Bronchial epithelial cell (primary cell): ENCODE measurements at regions not wholly inside any gene's neighbourhood (a gene's known extent, or its start where the extent isn't known, plus 50 kb on each side); places are given as distances from the start of the nearest gene placed in this dataset.

ENCODE experiments used
- DNase-seq: peaks from one replicate; pipeline ENCODE4 v3.0.0-alpha.2; 2010; ENCODE audit warnings: low read depth
- FAIRE-seq: peaks from 2 replicates; lab custom pipeline; 2011; peaks lifted over from hg19 to GRCh38; lab: Jason Lieb, UNC
- H3K27me3 ChIP-seq: 2 replicates; pipeline ENCODE4 v1.5.1; 2011; ENCODE audit warnings: low read length; ENCODE audit not compliant: control insufficient read depth, insufficient read depth
- H3K36me3 ChIP-seq: 2 replicates; pipeline ENCODE4 v1.5.1; 2011; ENCODE audit warnings: low read length; ENCODE audit not compliant: control insufficient read depth, insufficient read depth
- H3K4me3 ChIP-seq: 2 replicates; pipeline ENCODE4 v1.5.1; 2011; ENCODE audit warnings: mild to moderate bottlenecking, low read depth, low read length, control low read depth
- TF ChIP-seq, protein P1 (sequence below): IDR thresholded peaks from 2 replicates; pipeline ENCODE4 v1.5.1; 2011; ENCODE audit warnings: mild to moderate bottlenecking, moderate library complexity, low read length, control low read depth, inconsistent platforms; ENCODE audit not compliant: insufficient read depth, severe bottlenecking

DNA sequence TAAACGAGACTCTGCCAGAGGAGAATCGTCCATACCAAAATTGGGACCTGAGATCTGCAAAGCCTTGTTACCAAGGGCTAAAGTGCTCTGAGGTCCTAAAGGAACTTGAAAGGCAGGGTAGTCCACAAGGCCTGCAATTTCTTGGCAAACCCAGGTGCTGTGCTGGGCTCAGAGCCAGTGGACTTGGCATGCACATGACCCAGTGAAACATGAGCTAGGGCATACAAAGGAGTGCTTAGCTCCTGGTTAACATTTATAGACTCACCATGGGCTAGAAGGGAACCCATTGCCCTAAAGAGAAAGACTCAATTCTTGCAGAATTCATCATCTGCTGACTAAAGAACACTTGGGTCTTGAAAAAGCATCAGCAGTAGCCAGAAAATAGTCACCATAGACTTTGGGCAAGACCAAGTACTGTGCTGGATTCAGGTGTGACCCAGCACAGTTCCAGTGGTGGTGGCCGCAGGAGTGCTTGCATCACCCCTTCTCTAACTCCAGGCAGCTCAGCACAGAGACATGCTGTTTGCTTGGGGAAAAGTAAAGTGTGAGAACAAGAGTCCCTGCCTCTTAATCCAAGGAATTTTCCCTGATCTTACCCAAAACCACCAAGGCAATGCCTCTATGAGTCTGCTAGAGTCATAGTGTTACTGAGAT lies 1069.4 kb upstream of the ADGRL2 start:
- DNase-seq (peak; percentile 29), FAIRE-seq (no peak)
- TF ChIP-seq, protein P1, sequence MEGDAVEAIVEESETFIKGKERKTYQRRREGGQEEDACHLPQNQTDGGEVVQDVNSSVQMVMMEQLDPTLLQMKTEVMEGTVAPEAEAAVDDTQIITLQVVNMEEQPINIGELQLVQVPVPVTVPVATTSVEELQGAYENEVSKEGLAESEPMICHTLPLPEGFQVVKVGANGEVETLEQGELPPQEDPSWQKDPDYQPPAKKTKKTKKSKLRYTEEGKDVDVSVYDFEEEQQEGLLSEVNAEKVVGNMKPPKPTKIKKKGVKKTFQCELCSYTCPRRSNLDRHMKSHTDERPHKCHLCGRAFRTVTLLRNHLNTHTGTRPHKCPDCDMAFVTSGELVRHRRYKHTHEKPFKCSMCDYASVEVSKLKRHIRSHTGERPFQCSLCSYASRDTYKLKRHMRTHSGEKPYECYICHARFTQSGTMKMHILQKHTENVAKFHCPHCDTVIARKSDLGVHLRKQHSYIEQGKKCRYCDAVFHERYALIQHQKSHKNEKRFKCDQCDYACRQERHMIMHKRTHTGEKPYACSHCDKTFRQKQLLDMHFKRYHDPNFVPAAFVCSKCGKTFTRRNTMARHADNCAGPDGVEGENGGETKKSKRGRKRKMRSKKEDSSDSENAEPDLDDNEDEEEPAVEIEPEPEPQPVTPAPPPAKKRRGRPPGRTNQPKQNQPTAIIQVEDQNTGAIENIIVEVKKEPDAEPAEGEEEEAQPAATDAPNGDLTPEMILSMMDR = no peak

DNA sequence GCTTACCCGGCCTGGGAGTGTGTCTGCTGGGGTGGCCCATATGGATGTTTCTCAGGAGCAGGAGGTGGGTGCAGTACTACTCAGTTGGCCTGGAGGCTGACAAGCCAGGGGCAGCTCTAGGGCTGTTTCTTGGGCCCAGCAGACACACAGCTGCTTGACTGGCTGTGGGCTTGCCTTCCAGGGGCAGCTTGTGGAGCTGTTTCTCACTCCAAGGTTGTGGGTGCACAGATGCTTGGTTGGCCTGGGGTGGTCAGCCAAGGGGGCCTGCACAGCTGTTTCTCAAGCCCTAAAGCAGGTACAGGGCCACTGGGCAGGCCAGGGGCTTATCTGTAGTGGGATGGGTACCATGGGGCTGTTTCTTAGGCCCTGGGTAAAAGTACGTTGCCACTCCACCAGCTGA lies 1078.1 kb upstream of the ADGRL2 start:
- no peak for DNase-seq
- Histone ChIP-seq H3K36me3 (no peaks in the 10 kb centered on the region), H3K4me3 (no peak overlapping the region), H3K27me3 (no peaks in the 10 kb centered on the region)
- TF ChIP-seq, protein P1 = no peak
- no peak for FAIRE-seq

More for the DNA sequence above, 1069.4 kb upstream of the ADGRL2 start:
- H3K27me3 ChIP-seq = no peaks in the 10 kb centered on the region
- H3K4me3 ChIP-seq = no peak overlapping the region
- no peaks in the 10 kb centered on the region for H3K36me3 ChIP-seq

DNA sequence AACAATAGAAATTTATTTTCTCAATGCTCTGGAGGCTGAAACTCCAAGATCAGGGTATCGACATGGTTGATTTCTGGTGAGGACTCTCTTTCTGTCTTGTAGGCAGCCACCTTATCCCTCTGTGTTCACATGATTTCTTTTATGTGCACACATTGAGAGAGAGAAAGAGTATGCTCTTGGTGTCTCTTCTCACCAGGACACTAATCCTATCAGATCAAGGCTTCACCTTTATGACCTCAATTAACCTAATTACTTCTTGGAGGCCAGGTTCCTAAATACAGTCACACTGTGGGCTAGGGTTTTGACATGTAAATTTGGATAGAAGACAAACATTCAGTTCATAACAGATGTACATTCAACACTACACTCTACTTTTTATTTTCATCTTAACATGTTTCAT lies 1094.2 kb upstream of the ADGRL2 start:
- DNase-seq (no peak), FAIRE-seq (no peak)
- Histone ChIP-seq H3K4me3 (no peak overlapping the region), H3K27me3 (no peaks in the 10 kb centered on the region), H3K36me3 (no peaks in the 10 kb centered on the region)
- TF ChIP-seq, protein P1 = no peak

DNA sequence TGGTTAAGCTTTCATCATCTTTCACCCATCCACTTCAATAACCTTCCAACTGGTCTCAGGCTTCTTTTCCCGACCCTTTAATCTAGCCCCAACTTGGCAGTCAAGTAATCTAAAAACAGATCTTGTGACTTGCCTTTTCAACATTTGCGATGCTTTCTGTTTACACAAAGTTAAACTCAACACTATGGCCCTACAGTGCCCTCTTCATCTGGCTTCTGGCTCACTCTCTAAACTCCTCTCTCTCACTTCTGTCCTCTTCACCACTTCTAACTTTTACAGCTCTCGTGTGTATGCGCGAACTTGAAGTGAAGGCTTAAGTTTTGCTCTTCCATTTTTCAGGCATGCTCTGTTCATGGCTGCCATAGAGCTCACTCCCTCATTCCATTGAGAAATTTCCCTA lies 1122.3 kb upstream of the ADGRL2 start:
- Histone ChIP-seq H3K4me3 (no peak overlapping the region), H3K27me3 (no peaks in the 10 kb centered on the region), H3K36me3 (no peaks in the 10 kb centered on the region)
- FAIRE-seq (no peak), DNase-seq (no peak)
- TF ChIP-seq, protein P1 = no peak

DNA sequence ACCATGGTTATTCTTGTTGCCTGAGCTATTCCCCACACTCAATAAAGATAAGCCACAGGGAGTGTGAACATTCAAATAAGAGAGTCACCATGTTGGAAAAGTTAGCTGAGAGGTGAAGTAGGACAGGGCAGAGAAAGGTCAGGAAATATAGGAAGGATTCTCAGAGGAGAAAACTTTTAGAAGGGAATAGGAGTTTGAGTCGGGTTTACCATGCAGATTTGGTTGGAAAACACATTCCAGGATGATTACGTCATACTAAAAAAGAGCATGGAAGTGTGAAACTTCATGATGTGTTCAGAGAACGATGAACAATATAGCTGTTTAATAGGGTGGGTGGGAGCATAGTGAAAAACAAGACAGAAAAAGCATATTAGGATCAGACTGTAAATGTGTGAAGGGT lies 1125.3 kb upstream of the ADGRL2 start:
- DNase-seq = no peak
- FAIRE-seq = no peak
- H3K36me3 ChIP-seq = no peaks in the 10 kb centered on the region
- TF ChIP-seq, protein P1 = no peak
- no peak overlapping the region for H3K4me3 ChIP-seq
- H3K27me3 ChIP-seq = no peaks in the 10 kb centered on the region
